Lower leg skin (tissue), 3 donors: ENCODE measurements at regions not wholly inside any gene's neighbourhood (a gene's known extent, or its start where the extent isn't known, plus 50 kb on each side); places are given as distances from the start of the nearest gene placed in this dataset.

Experiments
- POLR2A ChIP-seq, 2 donors: fragments of 450-650 bp; IDR thresholded peaks; one replicate each; pipeline ENCODE4 v1.6.1; 2016 to 2017; ENCODE audit warnings: antibody characterized with exemption in 2 of 2, mild to moderate bottlenecking in 1 of 2, moderate library complexity in 1 of 2
- TF ChIP-seq, protein P1 (sequence below), 3 donors: fragments of 450-650 bp; IDR thresholded peaks; one replicate each; pipeline ENCODE4 v1.5.1; 2016; ENCODE audit warnings: antibody characterized with exemption in 3 of 3, mild to moderate bottlenecking in 3 of 3, moderate library complexity in 2 of 3

DNA sequence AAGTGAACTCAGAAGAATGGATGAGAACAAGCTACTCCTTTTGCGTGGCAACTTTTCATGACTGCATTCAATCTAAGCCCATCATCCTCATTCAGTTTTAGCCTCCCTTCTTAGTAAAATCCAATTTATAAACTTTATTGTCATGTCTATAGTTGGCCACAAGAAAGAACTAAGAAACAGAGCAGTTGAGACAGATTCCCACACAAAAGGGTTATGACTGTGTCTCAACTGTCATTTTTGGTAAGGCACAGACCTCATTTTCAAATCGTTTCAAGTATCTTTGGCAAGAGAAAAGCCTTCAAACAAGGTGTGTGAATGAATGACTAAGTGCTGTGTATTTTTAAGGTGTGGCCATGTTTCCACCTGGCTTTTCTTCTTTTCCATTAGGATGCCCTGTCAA, 84.2 kb upstream of the CREB5 start:
- TF ChIP-seq, protein P1, sequence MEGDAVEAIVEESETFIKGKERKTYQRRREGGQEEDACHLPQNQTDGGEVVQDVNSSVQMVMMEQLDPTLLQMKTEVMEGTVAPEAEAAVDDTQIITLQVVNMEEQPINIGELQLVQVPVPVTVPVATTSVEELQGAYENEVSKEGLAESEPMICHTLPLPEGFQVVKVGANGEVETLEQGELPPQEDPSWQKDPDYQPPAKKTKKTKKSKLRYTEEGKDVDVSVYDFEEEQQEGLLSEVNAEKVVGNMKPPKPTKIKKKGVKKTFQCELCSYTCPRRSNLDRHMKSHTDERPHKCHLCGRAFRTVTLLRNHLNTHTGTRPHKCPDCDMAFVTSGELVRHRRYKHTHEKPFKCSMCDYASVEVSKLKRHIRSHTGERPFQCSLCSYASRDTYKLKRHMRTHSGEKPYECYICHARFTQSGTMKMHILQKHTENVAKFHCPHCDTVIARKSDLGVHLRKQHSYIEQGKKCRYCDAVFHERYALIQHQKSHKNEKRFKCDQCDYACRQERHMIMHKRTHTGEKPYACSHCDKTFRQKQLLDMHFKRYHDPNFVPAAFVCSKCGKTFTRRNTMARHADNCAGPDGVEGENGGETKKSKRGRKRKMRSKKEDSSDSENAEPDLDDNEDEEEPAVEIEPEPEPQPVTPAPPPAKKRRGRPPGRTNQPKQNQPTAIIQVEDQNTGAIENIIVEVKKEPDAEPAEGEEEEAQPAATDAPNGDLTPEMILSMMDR (IDR thresholded peaks at IDR 0.05) = no peak
- TF ChIP-seq POLR2A (IDR thresholded peaks at IDR 0.05) = no peak
